Suppressor macrophage treated with lipopolysaccharide for 1 hour (primary cell): ENCODE measurements at regions not wholly inside any gene's neighbourhood (a gene's known extent, or its start where the extent isn't known, plus 50 kb on each side); places are given as distances from the start of the nearest gene placed in this dataset.

ENCODE experiments used
- DNase-seq, 3 donors: peaks; one replicate each; pipeline ENCODE4 v3.0.0-alpha.2; 2020 to 2022

DNA sequence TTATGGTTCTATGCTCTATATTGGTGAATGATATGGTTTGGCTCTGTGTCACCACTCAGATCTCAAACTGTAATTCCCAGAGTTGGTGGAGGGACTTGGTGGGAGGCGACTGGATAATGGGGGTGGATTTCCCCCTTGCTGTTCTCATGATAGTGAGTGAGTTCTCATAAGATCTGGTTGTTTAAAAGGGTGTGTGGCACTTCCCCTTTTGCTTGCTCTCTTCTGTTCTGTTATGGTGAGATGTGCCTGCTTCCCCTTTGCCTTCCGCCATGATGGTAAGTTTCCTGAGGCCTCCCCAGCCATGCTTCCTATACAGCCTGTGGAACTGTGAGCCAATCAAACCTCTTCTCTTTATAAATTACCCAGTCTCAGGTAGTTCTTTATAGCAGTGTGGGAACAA is 446.6 kb upstream of the PDE3A start:
- peak; percentile 61 to 74 (median 69) for DNase-seq

DNA sequence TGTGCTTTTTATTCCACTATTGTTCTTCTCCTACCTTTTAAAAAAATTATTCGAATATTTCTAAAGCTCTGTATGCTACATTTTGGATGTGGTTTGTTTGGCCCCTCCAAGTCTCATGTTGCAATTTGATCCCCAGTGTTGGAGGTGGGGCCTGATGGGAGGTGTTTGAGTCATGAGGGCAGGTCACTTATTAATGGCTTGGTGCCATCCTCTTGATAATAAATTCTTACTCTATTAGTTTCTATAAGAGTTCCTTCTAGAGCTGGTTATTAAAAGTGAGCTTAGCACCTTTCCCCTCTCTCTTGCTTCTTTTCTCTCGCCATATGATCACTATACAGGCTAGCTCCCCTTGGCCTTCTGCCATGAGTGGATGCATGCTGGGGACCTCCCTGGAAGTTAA is 445.6 kb upstream of the PDE3A start:
- no peak for DNase-seq

DNA sequence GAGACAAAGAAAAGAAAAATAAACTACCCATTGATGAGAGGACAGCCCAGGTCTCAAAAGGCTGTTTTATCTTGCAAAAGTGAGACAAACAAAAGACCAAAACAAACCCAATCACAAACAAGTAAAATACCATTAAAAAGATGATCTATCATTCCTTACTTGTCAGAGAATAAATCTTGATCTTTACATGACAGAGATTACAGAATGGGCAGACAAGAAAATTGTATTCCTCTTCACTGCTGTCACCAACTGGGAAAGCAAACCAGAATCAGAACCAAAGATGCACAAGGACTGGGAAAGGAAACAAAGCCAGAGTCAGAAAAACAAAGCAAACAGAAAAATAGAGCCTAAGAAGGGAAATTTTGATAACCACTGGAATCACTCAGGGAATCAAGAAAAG is 444.0 kb upstream of the PDE3A start:
- no peak for DNase-seq

DNA sequence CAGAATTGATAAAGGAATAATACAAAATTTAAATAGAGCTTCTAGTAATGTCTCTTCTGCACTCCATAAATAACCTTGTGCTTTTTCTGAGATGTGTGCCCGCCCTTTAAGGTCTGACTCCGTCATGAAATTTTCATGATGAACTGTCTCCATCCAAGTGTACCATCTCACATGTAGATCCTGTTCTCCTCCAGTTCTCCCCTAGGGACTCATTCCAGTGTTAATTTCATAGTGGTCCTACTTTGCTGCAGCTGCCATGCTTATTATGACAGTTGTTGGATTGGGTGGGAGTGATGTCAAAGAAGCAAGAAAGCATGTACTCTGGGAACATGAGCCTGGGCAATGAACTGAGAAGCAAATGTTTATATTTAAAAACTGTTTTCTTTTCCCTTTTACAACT is 442.5 kb upstream of the PDE3A start:
- DNase-seq, result no peak

DNA sequence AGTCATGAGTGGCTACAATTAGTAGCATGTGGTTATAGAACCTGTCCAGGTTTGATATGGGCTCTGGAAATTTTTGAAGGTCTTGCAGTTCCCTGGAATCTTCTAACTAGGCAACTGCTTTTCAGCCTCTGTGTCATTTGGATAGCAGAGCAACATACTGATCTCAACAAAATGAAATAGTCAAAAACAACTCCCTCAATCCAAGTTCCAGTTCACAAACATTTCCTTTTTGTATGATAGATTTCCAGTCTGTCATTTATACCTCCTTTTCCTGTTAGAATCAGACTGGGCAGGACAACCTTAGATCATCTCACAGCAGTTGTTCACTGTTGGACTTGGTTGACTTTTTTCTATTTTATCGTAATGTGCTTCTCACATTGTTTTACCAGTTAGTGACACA is 442.1 kb upstream of the PDE3A start:
- no peak for DNase-seq

DNA sequence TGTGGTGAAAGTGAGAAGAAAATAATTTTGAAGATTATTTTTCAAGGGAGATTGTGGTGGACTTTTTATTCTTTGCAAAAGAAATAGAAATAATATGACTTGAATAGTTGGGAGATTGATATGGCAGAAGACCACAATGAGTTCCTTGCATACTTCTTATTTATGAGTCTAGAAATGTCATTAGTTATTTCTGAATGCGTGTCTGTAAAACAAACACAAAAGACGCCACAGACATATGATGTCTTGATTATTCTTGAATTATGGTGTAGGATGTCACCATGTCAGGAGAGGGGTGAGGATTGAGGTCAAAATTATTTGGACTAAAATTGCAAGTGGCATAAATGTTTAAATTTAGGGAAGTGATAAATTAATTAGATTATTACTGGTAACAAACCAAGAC is 440.7 kb upstream of the PDE3A start:
- DNase-seq, result no peak

DNA sequence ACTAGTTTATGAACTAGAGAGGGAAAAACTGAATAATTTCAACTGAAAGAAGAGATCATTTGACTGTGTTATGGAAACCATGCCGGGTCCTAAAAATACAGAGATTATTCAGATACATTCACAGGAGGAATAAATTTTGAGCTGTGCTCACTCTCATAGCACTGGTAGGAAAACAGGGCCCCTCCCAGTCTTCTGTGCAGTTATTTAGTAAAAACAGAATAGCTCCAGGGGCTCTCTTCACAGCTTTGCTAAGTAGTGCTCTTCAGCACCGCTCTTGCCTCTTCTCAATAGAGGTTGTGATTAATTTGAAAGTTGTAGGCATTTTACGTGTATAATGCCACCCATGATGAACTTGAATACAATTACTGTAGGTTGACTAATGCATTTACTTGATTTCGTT is 435.9 kb upstream of the PDE3A start:
- no peak for DNase-seq

DNA sequence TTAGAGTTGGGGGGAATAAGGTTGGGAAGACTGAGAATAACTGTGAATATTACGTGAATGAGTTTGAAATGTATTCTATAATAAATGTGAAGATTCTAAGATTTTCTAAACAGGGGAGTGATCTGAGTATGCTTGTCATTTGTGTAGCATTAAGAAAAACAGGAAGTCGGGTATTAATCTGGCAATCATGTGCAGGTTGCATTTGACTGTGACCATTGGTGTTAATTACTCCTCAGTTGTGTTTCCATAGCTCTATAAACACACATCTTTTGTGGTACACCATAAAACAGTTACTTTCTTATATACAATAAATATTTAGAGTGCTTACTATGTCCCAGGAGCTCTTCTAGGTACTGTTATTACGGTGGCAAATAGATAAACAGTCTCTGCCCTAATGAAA is 434.4 kb upstream of the PDE3A start:
- DNase-seq, result no peak

DNA sequence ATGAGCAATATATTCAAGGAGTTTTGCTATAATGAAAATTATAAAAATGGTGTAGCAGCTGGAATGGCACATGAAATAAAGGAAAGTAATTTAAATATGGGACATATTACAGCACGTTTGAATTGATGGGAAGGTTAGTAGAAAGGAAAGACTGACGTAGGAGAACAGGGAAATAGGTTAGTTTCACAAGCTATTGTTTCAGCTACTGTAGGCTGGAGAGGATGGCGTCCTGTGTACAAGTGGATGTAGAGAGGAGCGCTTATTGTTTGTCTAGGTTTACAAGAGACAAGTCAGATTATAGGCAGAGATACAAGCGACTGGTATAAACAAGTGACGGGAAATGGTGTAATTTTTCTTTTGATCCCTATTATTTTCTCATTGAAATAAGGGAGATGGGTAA is 431.2 kb upstream of the PDE3A start:
- DNase-seq, result no peak

DNA sequence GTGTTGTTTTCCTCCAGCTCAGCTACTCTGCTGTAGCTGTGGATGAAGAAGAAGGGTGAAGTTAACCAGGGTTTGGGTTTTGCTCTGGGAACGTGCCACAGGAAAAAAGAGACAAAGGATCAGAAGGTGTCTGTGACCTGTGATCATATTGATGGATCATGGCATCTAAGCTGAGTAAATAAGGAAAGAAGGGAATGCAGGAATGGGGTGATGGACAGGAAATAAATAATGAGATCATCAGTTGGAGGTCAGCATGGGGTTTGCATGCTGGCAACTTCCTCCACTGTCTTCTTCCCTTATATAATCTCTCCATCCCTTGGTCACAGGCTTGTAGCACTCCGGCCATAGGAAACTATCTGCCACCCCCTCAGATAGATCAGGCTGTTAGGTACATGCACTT is 430.3 kb upstream of the PDE3A start:
- no peak for DNase-seq

DNA sequence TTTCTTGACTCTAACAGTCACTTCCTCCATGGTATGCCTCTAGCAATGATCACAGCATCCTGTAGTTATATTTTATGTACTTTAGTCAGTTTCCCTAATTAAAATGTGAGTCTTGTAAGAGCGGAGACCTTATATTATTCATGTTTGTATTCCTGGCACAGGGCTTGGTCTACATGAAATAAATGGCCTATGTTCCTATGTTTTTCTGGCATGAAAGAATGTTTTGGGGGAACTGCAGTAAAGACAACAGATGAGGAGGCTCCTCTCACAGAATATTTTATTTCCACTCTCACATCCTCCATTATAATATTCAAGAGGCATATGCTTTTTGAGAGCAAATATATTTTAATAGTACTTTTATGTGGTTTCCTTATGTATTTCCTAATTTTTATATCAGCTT is 429.8 kb upstream of the PDE3A start:
- DNase-seq, result no peak

DNA sequence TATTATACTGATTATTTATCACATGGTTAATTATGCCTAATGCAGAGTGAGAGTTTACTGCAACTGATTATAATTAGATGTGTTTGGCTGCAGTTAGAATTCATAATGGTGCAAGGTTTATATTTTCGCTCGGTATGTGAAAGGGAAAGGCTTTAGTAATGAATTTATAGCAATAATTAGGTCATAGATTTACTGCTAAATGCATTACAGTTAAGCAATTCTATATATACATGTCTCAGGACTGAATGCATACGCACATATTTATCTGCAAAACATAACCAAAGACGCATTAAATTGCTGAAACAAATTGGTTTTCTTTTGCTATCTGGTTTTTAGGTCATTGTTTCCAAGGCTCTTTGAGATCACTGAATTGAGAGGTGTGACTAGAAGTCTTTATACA is 428.1 kb upstream of the PDE3A start:
- no peak for DNase-seq

DNA sequence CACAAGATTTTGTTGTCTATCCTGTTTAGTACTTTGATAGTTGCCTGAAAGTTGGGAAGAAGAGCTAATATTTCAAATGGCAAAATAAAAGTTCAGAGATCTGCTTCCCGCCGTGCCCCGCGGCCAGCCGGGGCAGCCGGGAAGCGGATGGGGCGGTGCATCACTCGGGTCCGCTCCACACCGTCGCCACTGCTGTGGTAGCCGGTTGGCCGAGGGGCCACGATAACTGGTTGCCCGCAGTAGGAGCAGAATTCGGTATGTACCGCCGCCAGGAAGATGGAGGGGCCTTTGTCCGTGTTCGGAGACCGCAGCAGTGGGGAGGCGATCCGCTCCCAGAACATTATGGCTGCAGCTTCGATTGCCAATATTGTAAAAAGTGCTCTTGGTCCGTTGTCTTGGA is 427.2 kb upstream of the PDE3A start:
- DNase-seq, result no peak

DNA sequence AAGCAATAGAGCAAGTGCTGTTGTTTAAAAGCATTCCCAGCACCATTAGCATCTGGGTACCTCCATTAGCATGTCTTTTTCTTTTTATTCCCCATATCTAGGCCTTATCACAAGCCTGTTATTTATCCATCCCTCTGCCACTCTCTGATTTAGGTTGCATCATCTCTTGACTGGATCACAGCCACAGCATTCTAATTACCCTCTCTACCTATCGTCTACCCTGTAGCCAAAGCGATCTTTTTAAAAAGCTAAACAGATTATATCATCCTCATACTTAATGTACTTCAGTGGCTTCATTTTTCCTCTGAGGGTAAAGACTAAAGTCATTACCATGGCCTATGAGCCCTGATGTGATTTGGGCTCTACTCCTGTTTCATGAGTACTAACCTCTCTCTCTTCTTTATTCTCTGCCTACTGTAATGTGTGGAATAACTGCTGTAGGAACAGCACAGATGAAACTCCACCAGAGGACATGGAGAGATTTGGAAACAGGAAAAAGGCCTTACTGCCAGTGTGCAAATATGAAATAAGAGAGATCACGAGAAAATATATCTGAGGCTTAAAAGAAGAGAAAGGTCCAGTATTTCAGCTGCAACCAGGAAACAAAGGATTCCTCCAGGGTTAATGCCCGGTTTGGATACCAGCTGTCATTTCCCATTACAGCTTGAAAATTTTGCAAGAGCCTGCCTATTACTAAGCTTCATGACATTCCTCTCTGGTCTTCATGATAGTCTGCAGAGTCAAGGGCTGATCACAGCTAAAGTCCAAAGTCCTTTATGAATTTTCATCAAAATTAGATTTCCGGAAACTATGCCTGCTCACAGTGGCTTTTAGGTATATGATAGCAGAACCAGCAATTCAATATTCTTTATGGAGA is 422.5 kb upstream of the PDE3A start:
- no peak for DNase-seq

DNA sequence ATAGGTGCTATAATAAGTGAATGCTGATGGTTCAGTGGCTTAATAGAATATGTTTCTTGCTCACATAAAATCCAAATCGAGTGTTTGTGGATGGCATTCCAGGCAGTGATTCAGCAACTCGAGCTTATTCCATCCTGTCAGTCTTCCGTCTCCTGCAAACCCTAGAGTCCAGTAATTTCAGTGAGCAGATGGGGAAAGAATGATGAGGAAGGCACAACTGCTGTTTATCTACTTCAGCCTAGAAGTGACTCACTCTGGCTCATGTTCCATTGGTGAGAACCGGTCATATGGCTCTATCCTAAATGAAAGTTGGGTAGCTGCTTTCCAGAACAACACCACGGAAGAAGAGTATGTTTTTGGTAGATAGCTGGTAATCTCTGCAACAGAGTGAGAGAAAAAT is 421.8 kb upstream of the PDE3A start:
- DNase-seq, result no peak

DNA sequence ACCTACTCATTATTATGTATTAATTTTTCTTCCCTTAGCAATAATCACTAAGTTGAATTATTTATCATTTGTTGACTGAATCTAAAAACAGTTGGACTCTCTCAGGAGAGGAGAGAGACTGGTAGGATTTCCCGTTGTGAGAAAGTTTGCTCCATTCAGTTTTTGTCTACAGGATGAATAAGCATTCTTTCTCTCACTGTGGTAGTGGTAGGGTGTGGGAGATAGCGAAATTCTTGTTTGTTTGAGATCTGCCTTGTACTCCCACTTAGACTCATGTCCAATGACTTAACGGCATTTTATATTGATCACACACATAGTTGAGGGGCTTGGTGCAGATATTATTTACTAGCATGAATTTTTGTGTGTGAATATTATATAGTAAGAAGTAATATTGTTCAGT is 421.0 kb upstream of the PDE3A start:
- DNase-seq, result no peak

DNA sequence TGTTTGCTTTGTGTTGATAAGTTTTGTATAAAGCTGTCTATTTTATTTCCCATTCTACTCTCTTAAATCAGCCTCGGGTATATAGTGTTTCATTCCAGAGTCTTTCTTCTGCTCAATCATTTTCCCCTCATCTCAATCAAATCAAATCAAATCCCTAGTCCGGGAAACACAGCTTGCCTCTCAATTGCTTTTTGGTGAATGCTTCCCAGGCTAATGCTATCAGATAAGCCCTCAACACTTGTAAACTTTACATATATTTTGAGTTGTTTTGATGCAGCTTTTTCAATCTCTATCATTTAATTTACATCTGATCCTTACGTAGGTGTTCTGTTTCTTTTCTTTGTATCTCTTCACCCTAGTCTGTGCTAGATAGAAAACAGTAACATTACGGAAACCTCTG is 416.7 kb upstream of the PDE3A start:
- DNase-seq, result no peak

DNA sequence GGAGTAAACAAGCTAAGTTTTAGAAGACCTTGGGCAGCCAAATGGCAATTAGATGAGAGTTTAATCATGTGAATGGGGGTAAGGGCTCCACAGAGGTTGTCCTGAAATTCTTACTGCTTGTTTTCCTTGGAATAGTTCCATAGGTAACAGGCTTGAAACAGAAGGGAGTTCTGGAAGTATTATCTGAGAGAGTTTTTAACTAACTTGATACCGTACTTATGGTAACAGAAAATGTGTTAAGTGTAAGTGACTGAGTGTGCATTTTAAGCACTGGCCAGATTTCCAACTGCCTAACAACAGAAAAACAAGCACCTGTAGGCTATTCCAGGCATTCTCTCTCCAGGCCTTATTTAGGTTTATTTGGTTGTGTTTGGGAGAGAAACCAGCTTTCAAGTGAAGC is 414.6 kb upstream of the PDE3A start:
- no peak for DNase-seq

DNA sequence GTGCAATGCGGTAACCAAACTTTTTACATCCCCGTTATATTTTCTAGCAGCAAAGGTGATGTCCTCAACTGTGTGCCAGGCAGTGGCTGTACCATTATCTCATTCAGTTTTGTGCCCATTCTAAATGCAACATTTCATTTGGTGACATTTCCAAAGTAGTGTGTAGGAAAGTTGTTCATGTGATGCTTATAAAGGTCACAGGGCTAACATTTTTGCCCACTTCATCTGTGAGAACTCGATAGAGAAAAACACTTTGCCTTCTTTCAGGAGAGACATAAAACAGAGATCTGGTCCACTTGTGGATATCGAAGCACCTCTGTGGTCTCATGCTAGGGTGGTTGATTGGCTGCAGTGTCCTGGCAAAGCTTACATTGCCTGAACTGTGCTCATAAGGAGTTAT is 414.2 kb upstream of the PDE3A start:
- no peak for DNase-seq

DNA sequence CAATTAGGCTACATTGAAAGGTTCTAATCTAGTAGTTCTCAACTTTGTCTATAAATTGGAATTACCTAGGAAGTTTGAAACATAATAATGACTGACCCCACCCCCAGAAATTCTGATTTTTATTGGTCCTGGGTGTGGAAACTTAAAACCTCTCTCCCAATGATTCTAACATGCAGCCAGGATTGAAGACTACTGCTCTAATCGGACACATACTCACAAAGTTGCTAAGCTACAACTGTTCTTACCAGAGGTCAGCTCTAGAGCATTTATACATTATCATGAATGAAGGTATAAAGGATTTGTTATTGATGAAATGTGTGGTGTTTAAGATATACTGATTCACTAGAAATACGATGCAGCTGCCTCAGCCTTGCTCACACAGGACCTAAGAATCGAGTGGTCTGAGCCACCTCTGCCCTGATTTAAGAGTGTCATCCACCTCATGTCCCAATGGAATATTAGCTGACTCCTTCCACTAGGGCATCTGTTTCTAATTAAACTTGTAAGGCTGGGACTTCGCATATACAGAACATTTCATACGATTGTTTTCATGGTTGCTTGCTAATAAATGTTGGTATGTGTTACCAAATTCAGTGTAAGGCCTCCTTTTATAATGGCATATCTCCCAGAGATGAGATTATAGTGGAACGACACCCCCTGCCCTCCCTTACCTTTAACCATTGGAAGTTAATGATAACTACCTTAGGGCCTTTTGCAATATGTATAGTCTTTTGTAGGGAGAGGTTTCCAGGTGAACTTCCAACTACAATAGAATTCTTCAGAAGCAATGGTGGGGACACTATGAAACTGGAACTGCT is 410.8 kb upstream of the PDE3A start:
- DNase-seq, result no peak

DNA sequence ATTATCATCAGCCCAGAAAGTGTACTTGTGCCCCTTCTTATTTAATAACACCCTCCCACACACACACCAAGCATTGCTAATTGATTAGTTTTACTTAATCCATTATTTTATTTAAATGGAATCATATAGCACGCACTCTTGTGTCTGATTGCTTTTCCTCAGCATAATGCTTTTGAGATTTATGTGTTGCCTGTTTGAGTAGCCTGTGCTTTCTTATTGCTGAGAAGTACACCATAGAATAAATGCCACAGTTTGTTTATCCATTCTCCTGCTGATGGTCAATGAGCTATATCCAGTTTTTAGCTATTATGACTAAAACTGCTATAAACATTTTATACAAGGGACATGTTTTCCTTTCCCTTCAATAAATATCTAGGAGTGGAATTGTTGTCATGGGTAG is 409.9 kb upstream of the PDE3A start:
- no peak for DNase-seq

DNA sequence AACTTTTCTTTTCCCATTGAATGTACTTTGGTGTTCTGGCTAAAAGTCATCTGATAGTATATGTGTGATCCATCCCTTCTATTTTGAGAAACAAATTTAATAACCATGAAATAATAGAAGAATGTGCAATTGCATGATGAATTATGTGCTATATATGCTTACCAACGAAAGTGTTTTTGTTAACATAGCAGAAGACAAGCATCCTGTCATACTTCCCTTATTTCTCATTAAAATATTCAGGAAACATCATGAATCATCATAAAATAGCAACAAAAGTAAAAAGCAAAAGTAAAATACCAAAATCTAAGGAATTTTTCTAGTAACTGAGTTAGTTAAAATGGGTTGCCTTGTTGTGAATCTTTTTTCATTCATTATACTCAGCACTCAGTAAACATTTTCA is 409.0 kb upstream of the PDE3A start:
- DNase-seq, result peak in 2 of 3 donors; percentile 67 to 68

DNA sequence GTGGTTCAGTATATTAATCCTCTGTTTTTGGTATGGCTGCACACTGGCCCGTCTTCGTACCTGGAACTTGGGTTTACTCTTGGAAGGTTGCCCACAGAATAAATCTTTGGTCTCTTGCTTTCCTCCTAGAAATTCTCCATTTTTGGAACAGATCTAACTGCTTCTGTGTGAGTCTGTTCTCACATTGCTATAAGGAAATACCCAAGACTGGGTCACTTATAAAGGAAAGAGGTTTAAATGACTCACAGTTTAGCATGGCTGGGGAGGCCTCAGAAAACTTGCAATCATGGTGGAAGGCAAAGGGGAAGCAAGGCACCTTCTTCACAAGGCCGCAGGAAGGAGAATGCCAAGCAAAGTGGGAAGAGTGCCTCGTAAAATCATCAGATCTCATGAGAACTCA is 407.8 kb upstream of the PDE3A start:
- no peak for DNase-seq

DNA sequence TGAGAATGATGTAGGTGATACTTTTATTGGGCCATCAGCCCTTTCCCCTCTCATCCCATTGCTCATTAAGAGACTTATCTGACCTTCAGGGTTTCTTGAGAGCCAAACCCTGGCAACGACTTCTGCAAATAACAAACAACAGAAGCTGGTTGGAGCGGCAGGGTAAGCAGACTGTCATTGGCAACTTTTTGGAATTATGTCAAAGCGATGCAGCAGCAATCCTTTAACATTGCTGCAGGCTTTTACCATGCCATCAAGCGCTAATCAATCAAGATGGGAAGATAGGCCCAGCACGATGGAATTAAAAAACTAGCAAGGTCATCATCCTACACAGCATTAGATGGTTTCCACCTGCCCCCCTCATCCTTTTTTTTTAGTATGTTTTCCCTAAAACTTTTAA is 406.1 kb upstream of the PDE3A start:
- no peak for DNase-seq

DNA sequence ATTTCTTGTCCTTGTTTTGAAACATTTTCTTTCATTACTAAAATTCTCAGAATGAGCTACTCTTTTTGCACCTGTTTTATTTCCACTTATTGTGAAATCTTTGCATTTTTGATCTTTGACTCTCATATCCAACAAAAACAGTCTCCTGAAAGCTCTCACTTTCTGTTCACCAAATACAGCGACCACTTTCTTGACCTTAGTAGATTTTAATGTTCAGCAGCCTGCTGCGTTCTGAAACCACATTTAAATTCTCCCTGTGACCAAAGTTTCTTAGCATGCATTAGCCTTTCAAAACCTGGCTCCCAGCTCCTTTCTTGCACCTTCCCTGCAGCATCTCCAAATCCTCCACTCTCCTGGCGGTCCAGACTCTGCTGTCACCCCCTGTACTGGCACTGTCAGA is 404.4 kb upstream of the PDE3A start:
- no peak for DNase-seq
